ENCODE measurements at regions not wholly inside any gene's neighbourhood (a gene's known extent, or its start where the extent isn't known, plus 50 kb on each side); places are given as distances from the start of the nearest gene placed in this dataset.
A peak's percentile ranks its signal among the peaks of the same experiment; 100 is the strongest.

DNA sequence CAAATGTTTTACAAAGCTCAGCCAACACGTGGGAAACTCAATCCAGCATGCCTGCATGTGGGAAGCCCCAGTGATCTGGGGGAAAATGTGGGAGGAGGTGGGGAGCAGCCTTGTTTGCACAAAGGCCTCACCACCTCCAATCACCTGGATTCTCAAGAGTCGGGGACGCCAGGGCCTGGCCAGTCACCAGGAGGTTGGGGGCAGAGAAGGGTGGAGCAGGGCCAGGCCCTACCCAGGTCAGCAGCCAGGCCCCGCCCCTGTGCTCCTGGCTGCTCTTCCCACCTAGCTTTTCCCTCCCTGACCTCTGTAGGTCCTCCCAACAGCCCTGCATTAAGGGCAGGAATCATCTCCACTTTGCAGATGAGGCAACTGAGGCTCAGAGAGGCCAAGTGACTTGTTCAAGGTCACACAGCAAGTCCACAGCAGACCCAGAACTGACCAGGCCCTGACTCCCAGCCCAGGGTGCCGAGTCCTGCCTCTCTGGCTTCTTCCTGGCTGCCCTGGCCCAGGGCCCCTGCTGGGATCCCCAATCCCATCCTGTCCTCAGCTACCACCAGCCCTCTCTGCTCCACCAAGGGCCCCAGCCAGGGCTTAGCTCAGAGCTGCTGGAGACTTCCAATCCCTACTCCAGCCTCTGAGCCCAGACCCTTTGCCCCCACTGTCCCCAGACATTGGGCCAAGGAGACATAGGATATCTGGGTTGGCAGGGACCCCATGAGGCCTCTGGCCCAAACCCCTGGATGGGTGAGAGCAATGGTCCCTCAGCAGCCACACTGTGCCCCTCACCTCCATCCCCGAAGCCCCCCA lies 508.6 kb downstream of the PTPRU start:
- no peak for DNase-seq

DNA sequence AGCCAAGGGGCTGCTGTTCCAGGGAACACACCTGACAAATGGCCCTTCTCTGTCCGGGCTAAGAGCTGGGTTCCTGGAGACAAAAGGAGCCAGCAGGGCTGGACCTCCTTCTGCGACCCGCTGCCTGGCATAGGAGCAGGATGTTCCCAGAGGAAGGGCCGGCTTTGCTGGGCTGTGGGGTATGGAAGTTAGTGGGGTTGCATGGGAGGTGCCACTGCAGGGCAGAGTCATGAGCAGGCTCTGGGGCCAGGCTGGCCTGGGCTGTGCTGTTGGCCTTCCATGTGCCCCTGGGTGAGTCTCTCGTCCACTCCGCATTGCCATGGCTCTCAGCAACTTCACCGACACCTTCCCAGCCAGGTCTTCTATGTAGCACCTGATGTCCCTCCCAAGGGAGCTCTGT lies 507.6 kb downstream of the PTPRU start:
- DNase-seq, result no peak

GRCh38 chr1:29743264-29743663 lies 506.9 kb downstream of the PTPRU start:
- no peak for DNase-seq

DNA sequence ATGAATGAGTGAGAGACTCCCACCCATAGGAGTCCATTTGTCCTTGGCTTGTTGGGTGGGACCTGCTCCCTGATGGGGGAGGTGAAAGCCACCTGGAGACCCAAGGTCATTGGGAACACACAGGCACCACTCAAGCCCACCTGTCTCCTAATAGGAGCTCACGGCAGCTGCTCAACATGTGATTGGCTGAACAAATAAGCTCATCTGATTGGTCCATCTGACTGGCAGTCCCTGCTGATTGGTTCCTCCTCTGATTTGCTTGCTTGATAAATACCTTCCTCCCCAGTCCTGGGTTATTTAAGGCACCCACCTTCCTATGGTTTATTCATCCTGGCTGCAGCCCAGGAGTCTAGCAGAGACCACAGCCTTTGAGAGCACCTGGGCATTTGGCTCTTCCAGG lies 502.9 kb downstream of the PTPRU start:
- no peak for DNase-seq

- DNase-seq, result peak; percentile 85
These were observed 500.4 kb downstream of the PTPRU start for GRCh38 chr1:29736582-29737188.

DNA sequence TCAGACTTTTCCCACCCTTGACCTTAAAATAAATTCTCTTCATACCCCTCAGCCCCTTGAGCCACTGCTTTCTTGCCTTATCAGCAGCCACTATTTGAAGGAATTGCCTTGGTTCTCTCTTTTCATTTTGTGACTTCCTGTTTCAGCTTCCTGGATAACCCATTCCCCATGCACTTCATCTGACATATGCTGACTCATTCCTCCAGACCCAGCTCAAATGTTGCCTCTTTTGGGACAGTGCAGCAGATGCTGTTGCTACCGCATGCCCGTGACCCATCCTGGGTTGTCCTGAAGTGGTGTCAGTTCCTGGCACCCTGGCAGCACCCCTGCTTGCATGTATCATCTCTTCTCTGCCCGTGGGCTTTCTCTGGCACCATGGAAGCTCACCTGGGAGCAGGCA lies 496.1 kb downstream of the PTPRU start:
- no peak for DNase-seq

DNA sequence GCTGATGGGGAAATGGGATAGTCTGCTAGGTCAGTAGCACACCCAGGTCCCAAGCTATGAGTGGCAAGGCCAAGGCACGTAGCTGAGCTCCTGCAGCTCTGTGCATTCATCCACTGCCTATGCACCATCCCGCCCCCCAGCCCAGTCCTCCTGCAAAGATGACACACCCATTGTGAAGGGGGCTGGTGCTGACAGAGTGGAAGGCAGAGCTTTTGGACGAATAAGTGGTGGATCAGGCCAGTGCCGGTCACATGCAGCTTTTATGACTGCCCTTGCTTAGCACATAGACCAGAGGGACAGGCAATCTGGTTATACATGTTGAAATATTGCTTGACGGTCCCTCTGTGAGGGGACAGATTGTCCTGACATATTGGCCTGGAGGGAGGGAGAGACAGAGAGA lies 494.3 kb downstream of the PTPRU start:
- DNase-seq, result no peak

DNA sequence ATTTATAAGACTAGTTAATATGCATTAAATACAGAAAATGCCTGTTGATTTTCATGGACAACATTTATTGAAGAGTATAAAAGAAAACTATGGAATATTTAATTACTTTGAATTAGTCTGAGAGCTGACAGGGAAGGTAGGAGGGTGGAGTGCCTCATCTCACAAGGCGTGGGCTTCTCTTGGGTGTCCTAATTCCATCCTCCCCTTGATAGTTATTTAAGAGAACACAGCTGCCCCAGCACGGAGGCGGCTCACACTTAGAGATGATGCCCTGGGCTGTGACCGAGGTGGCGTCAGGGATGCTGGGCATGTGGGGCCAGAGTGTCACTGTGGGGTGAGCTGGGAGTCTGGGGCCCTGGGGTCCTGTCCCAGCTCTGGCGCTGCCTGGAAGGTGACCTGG lies 493.0 kb downstream of the PTPRU start:
- DNase-seq, result no peak

DNA sequence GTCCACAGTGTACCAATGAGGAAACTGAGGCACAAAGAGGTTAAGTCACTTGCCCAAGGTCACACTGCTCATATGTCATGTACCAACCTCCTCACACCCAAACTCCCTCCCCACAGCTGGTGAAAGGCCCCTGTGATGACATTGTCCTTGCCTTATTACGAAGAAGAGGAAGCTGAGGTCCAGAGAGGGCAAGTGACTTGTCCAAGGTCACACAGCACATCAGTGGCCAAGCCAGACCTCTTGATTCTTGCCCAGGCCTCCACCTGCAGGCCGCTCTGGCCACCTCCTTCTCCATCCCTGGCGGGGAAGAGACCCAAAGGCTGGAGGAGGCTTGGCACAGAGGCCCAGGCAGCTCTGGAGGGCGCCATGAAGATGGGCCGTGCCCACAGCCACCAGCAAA lies 492.4 kb downstream of the PTPRU start:
- DNase-seq, result no peak

DNA sequence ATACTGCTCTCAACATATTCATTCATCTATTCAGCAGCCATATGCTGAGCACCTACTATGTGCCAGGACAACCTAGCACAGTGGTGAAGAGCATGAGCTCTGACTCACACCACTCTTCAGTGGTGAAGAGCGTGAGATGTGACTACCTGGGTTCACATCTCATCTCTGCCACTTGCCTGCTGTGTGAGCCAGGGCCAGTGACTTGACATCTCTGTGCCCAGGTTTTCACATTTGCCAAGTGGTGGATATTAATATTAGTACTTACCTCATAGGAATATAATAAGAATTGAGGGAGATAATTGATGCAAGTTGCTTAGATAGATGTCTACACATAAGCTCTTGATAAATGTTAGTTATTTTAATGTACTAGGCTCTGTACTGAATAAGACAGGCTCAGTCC lies 488.9 kb downstream of the PTPRU start:
- no peak for DNase-seq

GRCh38 chr1:29722598-29722997 lies 486.3 kb downstream of the PTPRU start:
- DNase-seq, result no peak

DNA sequence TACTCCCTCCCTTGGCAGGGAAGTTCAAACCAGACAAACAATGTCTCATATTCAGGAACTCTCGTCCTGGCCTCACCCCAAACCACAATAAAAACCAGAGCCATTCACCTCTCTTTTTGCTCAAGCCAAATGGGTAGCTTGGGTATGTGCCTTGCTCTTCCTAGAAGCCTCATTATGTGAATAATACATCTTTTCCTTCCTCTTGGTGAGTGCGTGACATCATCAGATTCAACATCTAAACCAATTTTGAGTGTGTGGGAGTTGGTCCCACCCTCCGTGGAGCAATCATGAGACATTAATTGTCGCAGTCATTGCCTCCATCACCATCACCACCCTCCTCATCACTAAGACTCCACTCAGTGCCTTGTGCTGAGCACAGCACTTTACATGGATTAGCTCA lies 482.9 kb downstream of the PTPRU start:
- no peak for DNase-seq

- no peak for DNase-seq
These were observed 482.5 kb downstream of the PTPRU start for GRCh38 chr1:29718791-29719190.

DNA sequence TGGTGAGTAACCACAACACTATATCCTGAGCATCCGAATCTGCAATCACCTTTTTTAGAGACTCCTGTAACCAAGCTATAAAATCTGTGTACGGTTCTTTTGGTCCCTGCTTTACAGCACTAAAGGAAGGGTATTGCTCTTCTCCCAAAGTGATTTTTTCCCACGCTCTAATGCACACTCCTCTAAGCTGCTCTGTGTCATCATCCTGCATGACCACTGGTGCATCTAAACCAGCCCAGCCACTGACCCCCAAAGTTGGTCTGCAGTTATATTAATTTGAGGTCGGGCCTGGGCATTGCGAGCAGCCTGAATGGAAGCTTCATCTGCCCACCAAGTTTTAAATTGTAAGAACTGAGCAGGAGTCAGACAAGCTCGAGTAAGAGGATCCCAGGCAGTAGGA lies 480.0 kb downstream of the PTPRU start:
- DNase-seq, result no peak

DNA sequence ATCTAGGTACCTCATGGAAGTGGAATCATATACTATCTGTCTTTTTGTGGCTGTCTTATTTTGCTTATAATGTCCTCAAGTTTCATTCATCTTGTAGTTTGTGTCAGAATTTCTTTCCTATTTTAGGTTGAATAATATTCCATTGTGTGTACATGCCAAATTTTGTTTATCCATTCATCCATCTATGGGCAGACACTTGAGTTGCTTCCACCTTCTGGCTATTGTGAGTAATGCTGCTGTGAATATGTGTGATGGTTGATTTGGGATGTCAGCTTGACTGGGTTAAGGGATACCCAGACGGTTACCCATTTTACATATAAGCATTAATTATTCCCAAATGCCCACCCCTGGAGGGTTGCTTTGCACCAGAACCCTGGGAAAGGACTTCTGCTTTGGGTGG lies 477.5 kb downstream of the PTPRU start:
- no peak for DNase-seq

DNA sequence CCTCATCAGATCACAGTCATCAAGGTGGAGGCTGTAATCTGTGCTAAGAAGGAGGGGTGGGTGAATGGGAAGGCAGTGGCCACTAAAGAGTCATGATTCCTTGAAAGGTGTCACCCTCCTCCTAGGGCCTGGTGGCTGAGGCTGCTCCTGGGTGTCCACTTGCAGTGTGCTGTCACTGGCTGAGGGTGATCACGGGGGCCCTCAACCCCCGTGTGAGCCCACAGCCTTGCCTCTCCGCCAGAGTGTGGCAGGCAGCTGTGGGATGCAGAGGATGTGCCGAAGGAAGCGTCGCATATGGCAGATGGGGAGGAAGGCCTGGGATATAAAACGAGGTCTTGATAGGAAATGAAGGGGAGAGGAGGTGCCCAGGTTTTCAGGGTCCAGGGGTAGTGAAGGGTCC lies 476.5 kb downstream of the PTPRU start:
- no peak for DNase-seq

DNA sequence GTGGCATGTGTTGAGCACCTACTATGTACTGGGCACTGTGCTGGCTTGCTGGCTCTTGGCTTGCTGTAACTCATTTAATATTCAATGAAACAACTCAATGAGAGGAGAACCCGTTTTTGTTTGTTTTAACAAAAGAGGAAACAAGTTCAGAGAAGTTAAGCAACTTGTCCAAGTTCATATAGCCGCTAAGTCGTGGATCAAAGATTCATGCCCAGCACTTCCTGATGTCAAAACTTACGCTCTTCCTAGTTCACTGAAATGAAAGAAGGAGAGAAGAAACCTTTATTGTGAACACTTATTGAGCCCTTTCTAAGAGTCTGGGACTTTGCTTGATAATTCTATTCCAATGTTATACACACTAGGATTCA lies 475.9 kb downstream of the PTPRU start:
- no peak for DNase-seq

- no peak for DNase-seq
These were observed 475.4 kb downstream of the PTPRU start for GRCh38 chr1:29711582-29712283.

- DNase-seq, result no peak
These were observed 473.5 kb downstream of the PTPRU start for GRCh38 chr1:29709704-29710280.

GRCh38 chr1:29708796-29709703 lies 472.7 kb downstream of the PTPRU start:
- no peak for DNase-seq

DNA sequence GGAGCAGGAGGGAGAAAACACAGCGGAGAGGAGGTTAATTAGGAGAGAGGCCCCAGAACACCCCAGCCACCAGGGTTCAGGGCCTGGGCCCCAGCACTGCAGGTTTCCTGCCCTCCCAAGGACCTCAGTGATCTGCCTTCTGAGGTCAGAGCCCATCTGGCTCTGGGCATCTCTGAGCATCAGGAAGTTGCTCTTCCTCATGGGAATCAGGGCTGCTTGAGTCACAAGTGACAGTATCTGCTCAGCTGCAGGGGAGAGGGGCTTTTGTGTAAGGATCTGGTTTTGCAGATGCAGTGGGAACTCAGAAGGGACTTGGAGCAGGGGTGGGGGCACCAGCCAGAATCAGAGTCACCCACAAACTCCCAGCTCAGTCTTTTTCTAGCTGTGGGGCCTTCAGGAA lies 472.1 kb downstream of the PTPRU start:
- DNase-seq, result no peak

- no peak for DNase-seq
These were observed 471.5 kb downstream of the PTPRU start for GRCh38 chr1:29707796-29708195.

- DNase-seq, result peak; percentile 47
These were observed 470.6 kb downstream of the PTPRU start for GRCh38 chr1:29706936-29707335.
